HG03575 (cell line): ENCODE measurements at regions not wholly inside any gene's neighbourhood (a gene's known extent, or its start where the extent isn't known, plus 50 kb on each side); places are given as distances from the start of the nearest gene placed in this dataset.

ENCODE experiments used
- ATAC-seq: cut with Tn5 transposase; IDR thresholded peaks from one replicate; pipeline ENCODE4 v1.9.1; 2021; ENCODE audit not compliant: unreplicated experiment, insufficient number of reproducible peaks, low FRiP score; ENCODE audit errors: extremely low read depth

DNA sequence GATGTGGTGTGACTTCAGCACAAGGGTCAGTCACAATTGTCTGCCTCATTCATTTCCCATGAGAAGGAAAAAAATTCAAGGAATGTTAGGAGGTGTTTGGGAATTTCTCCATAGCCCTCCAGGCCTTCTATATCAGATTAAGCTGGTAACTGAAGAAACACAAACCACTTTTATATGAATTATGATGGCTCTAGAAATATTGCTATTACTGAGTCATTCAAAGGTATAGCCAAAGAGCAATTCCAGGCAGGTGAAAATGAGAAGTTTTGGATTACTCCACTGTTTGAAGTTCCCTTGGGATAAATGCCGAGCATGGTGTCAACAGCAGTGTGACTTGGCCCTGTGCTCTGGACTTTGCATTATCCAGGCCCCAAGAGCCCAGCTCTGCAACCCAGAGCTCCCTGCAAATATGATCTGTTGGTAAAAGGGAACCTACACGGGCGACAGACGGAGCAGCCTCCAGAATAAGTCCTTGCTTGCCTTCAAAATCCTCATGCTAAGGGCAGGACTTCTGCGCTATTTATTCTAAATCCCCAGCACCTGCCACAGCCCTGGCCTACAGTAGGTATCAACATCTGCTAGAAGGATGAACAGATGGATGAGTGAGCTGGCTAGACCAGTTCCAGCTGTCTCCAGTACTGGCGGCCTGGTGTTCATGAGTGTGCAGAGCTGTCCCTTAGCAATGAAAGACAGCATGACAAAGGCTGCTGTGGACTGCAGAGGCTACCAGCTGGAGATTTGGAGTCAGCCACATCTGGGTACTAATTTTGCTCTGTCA lies 67.5 kb upstream of the ZBED5 start:
- no peak for ATAC-seq

DNA sequence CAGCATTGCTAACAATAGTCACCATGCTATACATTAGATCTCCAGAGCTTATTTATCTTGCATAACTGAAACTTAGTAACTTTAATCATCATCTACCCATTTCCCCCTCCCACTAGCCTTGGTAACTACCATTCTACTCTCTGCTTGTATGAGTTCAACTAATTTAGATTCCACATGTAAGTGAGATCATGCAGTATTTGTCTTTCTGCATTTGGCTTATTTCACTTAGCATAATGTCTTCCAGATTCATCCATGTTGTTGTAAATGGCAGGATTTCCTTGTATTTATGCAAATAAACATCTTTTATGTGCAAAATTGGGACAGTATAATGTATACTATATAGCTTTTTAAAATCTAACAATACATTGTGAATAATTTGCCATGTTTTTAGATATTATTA lies 66.0 kb upstream of the ZBED5 start:
- ATAC-seq = no peak

DNA sequence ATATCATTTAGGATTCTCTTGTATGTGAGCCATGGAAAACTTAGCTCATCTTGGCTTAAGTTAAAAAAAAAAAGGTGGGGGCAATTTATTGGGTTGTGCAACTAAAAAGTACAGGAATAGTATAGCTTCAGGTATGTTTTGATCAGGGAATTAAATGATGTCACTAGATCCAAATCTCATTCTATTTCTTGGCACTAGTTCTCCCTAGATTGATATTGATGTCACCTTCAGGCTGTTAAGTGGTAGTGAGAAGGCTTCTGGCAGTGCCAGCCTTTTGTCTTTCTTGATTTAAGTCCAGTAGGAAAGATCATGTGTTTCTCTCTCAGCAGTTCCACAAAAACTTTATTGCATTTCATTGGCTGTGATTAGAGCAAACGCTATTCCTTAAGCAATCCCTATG lies 65.0 kb upstream of the ZBED5 start:
- no peak for ATAC-seq

DNA sequence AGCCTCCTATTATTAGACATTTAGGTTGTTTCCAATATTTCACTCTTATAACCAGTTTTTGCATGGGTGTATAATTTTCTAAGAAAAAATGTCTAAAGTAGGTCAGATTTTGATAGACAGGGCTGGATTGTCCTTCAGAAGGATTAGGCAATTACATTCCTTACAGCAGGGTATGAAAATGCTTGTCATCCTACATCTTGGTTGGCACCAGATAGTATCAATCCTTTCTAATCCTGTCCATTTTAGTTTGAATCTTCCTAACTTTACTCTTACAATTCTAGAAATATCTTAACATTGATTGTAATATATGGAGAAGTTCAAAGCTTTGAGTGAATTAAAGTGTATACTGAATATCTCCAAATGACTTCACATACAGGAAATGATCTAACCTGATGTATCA lies 63.0 kb upstream of the ZBED5 start:
- no peak for ATAC-seq

DNA sequence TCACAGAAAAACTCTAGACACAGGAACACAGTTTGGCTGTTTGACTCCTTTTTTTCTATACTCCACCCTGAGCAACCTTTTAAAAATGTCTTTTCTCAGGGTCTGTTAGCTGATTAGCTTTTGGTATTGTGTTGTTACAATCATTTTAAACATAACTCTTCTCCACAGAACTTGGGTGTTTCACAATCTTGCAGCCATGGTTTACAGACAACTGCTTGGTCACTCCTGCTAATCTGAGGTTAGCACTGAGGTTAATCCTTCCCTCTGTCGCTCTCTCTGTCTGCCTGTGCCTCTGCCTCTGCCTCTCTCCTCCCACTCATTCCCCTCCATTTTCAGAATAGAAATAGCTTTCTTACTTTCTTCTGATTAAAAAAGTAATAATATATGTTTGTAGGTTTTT lies 62.4 kb upstream of the ZBED5 start:
- ATAC-seq = no peak

DNA sequence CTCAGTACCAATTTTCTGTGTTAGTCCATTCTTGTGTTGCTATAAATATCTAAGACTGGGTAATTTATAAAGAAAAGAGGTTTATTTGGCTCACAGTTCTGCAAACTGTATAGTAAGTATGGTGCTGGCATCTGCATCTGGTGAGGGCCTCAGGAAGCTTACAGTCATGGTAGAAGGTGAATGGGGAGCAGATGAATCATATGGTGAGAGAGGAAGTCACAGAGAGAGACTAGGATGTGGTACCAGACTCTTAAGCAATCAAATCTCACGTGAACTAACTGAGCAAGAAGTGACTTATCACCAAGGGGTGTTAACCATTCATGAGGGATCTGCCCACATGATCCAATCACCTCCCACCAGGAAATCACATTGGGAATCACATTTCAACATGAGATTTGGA lies 60.8 kb upstream of the ZBED5 start:
- ATAC-seq = no peak

DNA sequence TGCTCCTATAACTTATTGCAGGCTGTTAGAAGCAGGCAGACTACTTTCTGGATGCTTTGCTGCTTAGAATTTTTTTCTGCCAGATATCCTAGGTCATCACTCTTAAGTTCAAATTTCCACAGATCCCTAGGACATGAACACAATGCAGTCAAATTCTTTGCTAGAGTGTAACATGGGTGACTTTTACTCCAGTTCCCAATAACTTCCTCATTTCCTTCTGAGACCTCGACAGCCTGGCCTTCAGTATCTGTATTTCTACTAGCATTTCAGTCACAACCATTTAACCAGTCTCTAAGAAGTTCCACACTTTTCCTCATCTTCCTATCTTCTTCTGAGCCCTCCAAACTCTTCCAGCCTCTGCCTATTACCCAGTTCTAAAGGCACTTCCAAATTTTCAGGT lies 60.4 kb upstream of the ZBED5 start:
- no peak for ATAC-seq

DNA sequence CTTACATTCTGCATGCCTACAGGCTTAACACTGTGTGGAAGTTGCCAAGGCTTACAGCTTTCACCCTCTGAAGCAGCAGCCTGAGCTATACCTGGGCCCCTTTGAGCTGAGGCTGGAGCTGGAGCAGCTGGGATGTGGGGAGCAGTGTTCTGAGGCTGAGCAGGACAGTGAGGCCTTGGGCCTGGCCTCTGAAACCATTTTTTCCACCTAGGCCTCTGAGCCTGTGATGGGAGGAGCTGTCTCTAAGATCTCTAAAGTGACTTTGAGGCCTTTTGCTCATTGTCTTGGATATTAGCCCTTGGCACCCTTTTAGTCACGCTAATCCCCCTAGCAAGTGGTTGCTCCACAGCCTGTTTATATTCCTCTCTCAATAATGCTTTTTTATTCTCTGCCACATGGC lies 59.9 kb upstream of the ZBED5 start:
- no peak for ATAC-seq

DNA sequence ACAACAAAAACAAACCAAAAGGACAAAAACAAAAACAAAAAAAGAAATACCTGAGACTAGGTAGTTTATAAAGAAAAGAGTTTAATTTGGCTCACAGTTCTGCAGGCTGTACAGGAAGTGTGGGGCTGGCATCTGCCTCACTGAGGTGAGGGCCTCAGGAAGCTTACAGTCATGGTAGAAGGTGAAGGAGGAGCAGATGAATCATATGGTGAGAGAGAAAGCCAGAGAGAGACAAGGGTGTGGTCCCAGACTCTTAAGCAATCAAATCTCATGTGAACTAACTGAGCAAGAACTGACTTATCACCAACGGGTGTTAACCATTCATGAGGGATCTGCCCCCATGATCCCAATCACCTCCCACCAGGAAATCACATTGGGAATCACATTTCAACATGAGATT lies 58.8 kb upstream of the ZBED5 start:
- ATAC-seq = no peak

DNA sequence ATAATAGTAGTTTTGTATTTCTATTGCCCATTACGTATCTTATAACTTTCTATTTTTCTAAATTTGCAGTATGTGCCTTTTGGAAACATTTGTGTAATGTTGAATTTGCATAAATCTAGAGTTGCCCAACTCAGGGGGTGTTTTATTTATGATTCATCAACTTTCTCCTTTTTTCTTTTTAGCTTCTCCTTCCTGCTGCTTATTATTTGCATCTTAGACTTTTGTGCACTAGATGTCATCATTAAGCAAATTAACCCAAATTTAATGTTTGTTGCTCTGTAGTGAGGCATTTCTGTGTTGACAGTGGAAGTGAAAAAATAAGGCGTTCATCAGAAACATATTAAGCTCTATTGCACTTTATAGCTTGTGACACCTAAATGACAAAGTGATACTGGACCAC lies 56.2 kb upstream of the ZBED5 start:
- ATAC-seq = no peak

DNA sequence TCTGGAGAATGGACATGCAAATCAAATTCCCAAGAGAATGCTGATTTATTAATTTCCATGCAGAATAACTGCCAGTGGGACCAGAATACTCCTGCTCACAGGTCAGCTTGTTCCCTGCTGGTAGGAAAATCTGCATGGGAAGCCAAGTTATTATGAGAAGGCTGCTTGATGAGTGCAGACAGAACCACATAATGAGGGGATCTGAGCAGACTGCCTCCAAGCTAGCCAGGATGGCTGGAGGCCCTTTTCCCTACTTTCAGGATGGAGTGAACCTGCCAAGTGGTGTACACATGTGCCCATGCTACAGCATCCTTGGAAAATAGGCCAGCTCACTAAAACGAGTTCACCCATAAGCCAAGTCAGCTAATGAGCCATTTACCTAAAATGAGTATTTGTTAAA lies 55.2 kb upstream of the ZBED5 start:
- ATAC-seq = no peak

DNA sequence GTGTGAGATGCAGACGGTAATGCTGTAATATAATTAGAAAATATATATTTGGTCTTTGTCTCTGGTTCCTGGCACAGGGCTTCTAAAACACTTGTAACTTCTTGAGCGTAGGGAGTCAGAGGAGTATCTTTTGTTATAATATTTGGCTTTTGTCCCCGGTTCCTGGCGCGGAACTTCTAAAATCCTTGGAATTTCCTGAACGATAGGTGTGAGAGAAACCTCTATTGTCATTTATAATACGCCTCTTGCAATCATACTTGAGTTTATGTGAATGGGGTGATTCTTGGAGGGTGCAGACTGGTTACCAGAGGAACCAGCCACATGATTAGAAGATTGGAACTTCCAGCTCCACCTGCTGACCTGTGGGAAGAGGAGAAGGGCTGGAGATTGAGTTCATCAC lies 54.1 kb upstream of the ZBED5 start:
- no peak for ATAC-seq

DNA sequence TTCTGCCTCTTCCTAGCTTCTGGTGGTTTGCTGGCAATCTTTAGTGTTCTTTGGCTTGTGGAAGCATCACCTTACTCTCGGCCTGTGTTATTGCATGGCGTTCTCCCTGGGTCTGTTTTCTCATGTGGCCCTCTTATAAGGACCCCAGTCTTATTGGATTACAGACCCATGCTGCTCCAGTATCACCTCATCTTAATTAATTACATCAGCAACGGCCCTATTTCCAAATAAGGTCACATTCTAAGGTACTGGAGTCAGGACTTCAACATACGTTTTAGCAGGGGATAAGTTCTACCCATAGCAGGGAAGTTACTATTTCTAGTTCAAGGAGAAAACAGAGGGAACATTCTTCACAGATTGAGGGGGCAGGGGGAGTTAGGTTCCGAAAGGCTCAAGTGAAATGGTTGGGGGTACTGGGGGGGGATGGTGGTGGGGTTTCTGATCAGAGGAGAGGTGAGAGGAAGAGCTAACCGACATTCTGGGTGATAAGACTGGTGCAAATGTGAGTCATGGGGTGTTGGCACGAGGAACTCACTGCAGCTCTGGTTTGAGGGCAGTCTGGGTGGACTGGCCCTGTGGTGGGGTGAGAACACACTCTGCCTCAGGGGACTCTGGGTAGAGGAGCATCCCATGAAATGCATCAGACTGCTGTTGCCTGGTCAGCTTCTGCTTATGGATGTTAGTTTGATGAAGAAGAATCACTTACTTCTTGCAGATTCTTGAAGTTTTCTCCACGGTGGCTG lies 51.5 kb upstream of the ZBED5 start:
- no peak for ATAC-seq

DNA sequence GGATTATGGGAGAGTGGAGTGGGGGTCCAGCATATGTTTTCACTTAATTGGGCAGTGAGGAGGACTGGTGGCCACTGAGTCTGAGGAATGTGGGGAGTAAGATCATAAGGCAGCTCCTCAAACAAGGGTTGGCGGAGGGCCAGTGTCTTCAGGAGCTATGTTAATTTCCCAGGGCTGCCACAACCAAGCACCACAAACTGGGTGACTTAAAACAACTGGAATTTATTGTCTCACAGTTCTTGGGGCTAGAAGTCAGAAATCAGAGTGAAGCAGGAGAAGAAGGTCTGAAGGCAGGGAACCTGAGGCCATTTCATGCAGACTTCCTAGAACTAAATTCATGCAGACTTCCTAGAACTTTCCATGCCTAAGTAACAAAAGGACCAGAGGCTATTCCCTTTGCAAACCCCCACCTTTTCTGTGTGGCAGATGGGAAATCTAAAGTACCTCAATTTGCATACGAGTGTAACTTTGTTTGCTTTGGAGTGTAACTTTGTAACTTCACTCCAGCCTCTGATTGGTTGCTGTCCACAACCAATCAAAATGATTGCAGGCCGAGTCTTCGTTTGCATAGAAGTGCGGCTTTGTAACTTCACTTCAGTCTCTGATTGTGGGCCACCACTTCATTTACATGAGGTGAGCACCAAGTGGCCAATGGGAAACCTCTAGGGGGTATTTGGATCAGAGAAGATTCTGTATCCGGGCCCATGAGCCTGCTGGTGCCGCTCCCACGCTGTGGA lies 50.5 kb upstream of the ZBED5 start:
- no peak for ATAC-seq
